ENCODE measurements at regions not wholly inside any gene's neighbourhood (a gene's known extent, or its start where the extent isn't known, plus 50 kb on each side); places are given as distances from the start of the nearest gene placed in this dataset.
A peak's percentile ranks its signal among the peaks of the same experiment; 100 is the strongest.

DNA sequence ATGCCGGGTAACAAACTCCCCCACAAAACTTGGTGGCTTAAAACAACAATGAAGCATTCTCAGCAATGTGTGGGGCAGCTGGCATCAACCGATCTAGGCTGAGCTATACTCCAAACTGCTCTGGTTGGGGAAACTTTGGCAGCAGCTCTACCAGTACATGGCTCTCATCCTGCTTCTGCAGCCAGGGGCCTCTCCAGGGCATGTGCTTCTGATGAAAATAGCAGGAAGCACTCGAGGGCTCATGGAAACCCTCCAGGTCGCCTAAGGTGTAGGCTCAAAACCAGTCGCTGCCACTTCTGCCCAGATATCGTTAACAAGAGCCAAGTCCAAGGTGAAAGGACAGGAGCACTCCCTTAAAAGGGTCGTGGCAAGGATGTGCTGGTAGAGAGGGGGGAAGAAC is 134.1 kb downstream of the TEX36 start:
- FAIRE-seq, result no peak
- Histone ChIP-seq H3K27me3 (ENCODE audit: control insufficient read depth, insufficient read depth, low read length) (peaks cover 1% of the 10 kb centered on the region), H3K4me3 (ENCODE audit: low read depth, low read length) (no peak overlapping the region), H3K36me3 (ENCODE audit: control insufficient read depth, insufficient read depth, low read length) (no peaks in the 10 kb centered on the region)
- DNase-seq (ENCODE audit: low read depth), result no peak
- TF ChIP-seq, protein P1, sequence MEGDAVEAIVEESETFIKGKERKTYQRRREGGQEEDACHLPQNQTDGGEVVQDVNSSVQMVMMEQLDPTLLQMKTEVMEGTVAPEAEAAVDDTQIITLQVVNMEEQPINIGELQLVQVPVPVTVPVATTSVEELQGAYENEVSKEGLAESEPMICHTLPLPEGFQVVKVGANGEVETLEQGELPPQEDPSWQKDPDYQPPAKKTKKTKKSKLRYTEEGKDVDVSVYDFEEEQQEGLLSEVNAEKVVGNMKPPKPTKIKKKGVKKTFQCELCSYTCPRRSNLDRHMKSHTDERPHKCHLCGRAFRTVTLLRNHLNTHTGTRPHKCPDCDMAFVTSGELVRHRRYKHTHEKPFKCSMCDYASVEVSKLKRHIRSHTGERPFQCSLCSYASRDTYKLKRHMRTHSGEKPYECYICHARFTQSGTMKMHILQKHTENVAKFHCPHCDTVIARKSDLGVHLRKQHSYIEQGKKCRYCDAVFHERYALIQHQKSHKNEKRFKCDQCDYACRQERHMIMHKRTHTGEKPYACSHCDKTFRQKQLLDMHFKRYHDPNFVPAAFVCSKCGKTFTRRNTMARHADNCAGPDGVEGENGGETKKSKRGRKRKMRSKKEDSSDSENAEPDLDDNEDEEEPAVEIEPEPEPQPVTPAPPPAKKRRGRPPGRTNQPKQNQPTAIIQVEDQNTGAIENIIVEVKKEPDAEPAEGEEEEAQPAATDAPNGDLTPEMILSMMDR (IDR thresholded peaks at IDR 0.05; ENCODE audit: insufficient read depth, low read length, severe bottlenecking), result no peak

GRCh38 chr10:125548356-125548755 is 134.6 kb downstream of the TEX36 start:
- Histone ChIP-seq H3K36me3 (ENCODE audit: control insufficient read depth, insufficient read depth, low read length) (no peaks in the 10 kb centered on the region), H3K4me3 (ENCODE audit: low read depth, low read length) (no peak overlapping the region), H3K27me3 (ENCODE audit: control insufficient read depth, insufficient read depth, low read length) (peaks cover 1% of the 10 kb centered on the region)
- no peak for FAIRE-seq
- DNase-seq (ENCODE audit: low read depth), result peak; percentile 57
- TF ChIP-seq, protein P1 (IDR thresholded peaks at IDR 0.05; ENCODE audit: insufficient read depth, low read length, severe bottlenecking), result no peak

GRCh38 chr10:125547010-125547650 is 135.8 kb downstream of the TEX36 start:
- Histone ChIP-seq H3K36me3 (ENCODE audit: control insufficient read depth, insufficient read depth, low read length) (no peaks in the 10 kb centered on the region), H3K27me3 (ENCODE audit: control insufficient read depth, insufficient read depth, low read length) (peaks cover 1% of the 10 kb centered on the region), H3K4me3 (ENCODE audit: low read depth, low read length) (no peak overlapping the region)
- no peak for FAIRE-seq
- TF ChIP-seq, protein P1 (IDR thresholded peaks at IDR 0.05; ENCODE audit: insufficient read depth, low read length, severe bottlenecking), result no peak
- no peak for DNase-seq (ENCODE audit: low read depth)

DNA sequence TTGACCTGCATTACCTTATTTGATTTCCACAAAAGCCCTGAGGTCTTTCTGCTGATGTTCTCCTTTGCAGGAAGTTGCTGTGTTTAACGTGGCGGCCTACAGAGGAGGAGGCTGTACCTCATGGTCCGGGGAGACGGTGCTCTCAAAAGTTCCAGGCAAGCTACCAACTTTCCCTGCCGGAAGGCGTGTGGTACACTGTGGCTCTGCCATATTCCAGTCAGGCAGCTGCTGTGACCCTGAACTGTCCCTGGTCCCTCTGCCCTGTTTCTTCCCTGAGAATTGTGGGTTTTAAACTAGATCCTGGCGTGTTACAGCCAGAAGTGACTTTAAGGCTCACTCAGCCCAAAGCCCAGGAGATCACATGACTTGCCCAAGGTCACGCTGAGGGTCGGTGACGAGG is 139.2 kb downstream of the TEX36 start:
- no peaks in the 10 kb centered on the region for H3K27me3 ChIP-seq (ENCODE audit: control insufficient read depth, insufficient read depth, low read length)
- FAIRE-seq, result no peak
- TF ChIP-seq, protein P1 (IDR thresholded peaks at IDR 0.05; ENCODE audit: insufficient read depth, low read length, severe bottlenecking), result no peak

DNA sequence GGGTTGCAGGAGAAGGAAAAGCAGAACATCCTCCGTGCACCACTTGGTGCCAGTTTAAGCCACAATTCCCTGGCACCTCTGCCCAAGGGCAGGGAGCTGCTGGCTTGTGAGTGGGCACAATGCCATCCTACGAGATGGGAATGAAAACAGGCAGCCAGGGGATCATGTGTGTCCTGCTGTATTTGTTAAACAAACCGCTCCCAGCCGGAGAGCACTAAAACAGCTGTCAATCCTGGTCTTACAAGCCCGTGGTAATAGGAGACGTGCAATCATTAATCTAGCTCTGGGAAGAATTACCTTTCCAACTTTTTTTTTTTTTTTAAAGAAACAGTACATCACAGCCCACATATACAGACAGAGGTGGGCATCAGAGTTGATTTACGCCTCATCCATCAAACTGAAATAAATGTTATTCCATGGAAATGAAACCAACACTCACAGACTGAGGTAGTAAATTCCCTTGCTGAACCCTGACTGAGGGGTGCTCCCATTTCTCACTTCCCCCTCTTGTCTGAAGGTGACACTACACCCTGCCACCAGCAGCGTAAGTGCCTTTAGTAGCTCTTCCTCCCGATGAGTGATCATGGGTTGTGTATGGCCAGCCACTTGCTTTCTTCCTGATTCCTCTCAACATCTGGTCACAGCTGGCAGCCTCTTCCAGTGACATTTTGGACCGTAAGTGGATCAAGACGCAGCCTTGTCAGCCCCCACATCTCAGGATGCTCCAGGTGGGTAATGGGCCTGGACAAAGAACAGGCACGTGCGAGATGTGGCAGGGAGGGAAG is 143.8 kb downstream of the TEX36 start:
- H3K4me3 ChIP-seq (ENCODE audit: low read depth, low read length), result no peak overlapping the region
- TF ChIP-seq, protein P1 (IDR thresholded peaks at IDR 0.05; ENCODE audit: insufficient read depth, low read length, severe bottlenecking), result no peak
- DNase-seq (ENCODE audit: low read depth) (no peak), FAIRE-seq (no peak)
- H3K36me3 ChIP-seq (ENCODE audit: control insufficient read depth, insufficient read depth, low read length), result no peaks in the 10 kb centered on the region
- H3K27me3 ChIP-seq (ENCODE audit: control insufficient read depth, insufficient read depth, low read length), result no peaks in the 10 kb centered on the region

More for the DNA sequence above, 139.2 kb downstream of the TEX36 start:
- Histone ChIP-seq H3K4me3 (ENCODE audit: low read depth, low read length) (no peak overlapping the region), H3K36me3 (ENCODE audit: control insufficient read depth, insufficient read depth, low read length) (no peaks in the 10 kb centered on the region)
- DNase-seq (ENCODE audit: low read depth), result no peak
